ENCODE measurements at regions not wholly inside any gene's neighbourhood (a gene's known extent, or its start where the extent isn't known, plus 50 kb on each side); places are given as distances from the start of the nearest gene placed in this dataset.

DNA sequence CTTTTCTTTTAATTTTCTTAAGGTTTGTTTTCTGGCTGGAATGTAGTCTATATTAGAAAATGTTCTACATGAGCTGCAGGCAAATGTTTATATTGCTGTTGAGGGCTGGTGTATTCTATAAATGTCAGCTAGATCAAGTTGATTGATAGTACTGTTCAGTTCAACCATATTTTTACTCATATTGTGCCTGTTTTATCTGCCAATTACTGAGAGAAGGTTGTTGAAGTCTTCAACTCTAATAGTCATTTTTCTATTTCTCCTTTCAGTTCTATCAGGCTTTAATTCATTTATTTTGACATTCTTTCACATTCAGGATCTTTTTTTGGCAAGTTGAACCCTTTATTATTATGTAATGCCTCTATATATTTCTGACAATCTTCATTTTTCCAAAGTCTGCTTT lies 93.2 kb upstream of the HS3ST3A1 start:
- no peaks in the 10 kb centered on the region for H3K27me3 ChIP-seq (replicated peaks in 1 of 4; ENCODE audit: control insufficient read depth in 3 of 4, extremely low read depth in 1 of 4, insufficient read depth in 3 of 4, low read length in 3 of 4)
- FAIRE-seq (no peak), DNase-seq (ENCODE audit: low read depth in 1 of 2, low spot score in 2 of 2) (no peak)
- no peak overlapping the region for H2BK120ac ChIP-seq (replicated peaks; ENCODE audit: low read depth, low read length)
- H3K4me3 ChIP-seq (ENCODE audit: extremely low read depth in 1 of 4, insufficient read depth in 2 of 4, low read depth in 3 of 4, low read length in 4 of 4): no peak overlapping the region
- H4K8ac ChIP-seq (ENCODE audit: extremely low read depth, insufficient read depth, low read length): no peak overlapping the region
- H3K4ac ChIP-seq (replicated peaks; ENCODE audit: insufficient read length, low read depth, low read length): no peak overlapping the region
- no peaks in the 10 kb centered on the region for H3K4me1 ChIP-seq (replicated peaks in 1 of 4; ENCODE audit: control insufficient read depth in 3 of 4, insufficient read depth in 4 of 4, low read length in 3 of 4)
- H3K23me2 ChIP-seq (ENCODE audit: low read depth, low read length): no peaks in the 10 kb centered on the region
- ChIA-PET POLR2A (ENCODE audit: partially characterized antibody) (no interaction called here), CTCF (ENCODE audit: partially characterized antibody) (no interaction called here)
- no peak overlapping the region for H3K4me2 ChIP-seq (ENCODE audit: insufficient read depth in 1 of 2, low read depth in 2 of 2, low read length in 2 of 2)
- H2BK20ac ChIP-seq (ENCODE audit: low read length): no peak overlapping the region
- no peak overlapping the region for H3K18ac ChIP-seq (ENCODE audit: extremely low read depth, low read length)
- H3K56ac ChIP-seq (replicated peaks; ENCODE audit: insufficient read length, low read depth, low read length): no peak overlapping the region
- no peak for TF ChIP-seq BRCA1 (IDR thresholded peaks at IDR 0.05; ENCODE audit: low read depth, low read length)
- TF ChIP-seq RAD21 (IDR thresholded peaks at IDR 0.05 in 1 of 2, conservative IDR thresholded peaks at IDR 0.05 in 1 of 2; ENCODE audit: low read depth in 2 of 2, low read length in 2 of 2): no peak
- TF ChIP-seq TBP (IDR thresholded peaks at IDR 0.05; ENCODE audit: low read depth, low read length): no peak
- H3K79me1 ChIP-seq (ENCODE audit: low read depth, low read length): no peaks in the 10 kb centered on the region
- no peak overlapping the region for H3K23ac ChIP-seq (ENCODE audit: insufficient read length)
- H2AK5ac ChIP-seq (ENCODE audit: low read depth, low read length): no peak overlapping the region
- H3K79me2 ChIP-seq (ENCODE audit: control insufficient read depth in 1 of 2, insufficient read depth in 2 of 2, low read length in 2 of 2): no peaks in the 10 kb centered on the region
- H3K36me3 ChIP-seq (ENCODE audit: control insufficient read depth in 2 of 4, insufficient read depth in 4 of 4, low read length in 3 of 4): no peaks in the 10 kb centered on the region
- no peak overlapping the region for H4K91ac ChIP-seq (replicated peaks; ENCODE audit: insufficient read length, low read length)
- H3K9ac ChIP-seq (replicated peaks in 1 of 4; ENCODE audit: extremely low read depth in 1 of 4, low read depth in 3 of 4, low read length in 3 of 4): no peak overlapping the region
- H2BK12ac ChIP-seq (ENCODE audit: low read depth, low read length): no peak overlapping the region
- no peaks in the 10 kb centered on the region for H4K20me1 ChIP-seq (replicated peaks in 1 of 2; ENCODE audit: control insufficient read depth in 1 of 2, insufficient read depth in 2 of 2, low read length in 2 of 2)
- H4K5ac ChIP-seq (ENCODE audit: insufficient read length, low read depth, low read length): no peak overlapping the region
- H2BK15ac ChIP-seq (ENCODE audit: low read length): no peak overlapping the region
- no peak overlapping the region for H3K27ac ChIP-seq (ENCODE audit: low read depth, low read length)
- no peak overlapping the region for H2BK5ac ChIP-seq (ENCODE audit: low read depth, low read length)
- H2AFZ ChIP-seq (ENCODE audit: low read length): no peak overlapping the region
- no peak overlapping the region for H3K14ac ChIP-seq (ENCODE audit: insufficient read length)
- H3K9me3 ChIP-seq (ENCODE audit: insufficient read depth in 2 of 2, low read depth in 1 of 2, low read length in 1 of 2): no peaks in the 10 kb centered on the region

Measured in H1 (cell line).